ENCODE measurements at regions not wholly inside any gene's neighbourhood (a gene's known extent, or its start where the extent isn't known, plus 50 kb on each side); places are given as distances from the start of the nearest gene placed in this dataset.

DNA sequence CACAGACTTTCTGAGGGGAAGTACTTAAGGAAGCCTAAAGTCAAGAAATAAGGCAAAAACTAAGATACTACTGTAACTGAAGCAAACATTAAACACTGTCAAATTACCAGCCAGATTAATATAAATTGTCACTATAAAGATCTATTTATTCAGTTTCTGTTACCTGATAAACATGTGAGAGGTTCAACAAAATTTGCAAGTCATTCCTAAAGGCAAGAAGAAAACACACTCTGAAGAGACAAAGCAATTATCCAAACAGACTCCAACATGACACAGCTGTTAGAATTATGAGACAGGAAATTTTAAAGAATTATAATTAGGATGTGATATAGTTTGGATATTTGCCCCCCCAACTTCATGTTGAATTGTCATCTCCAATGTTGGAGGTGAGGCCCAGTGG is 140.4 kb upstream of the COL3A1 start:
- no peak overlapping the region for H3K27ac ChIP-seq (ENCODE audit: low read depth, low read length)

DNA sequence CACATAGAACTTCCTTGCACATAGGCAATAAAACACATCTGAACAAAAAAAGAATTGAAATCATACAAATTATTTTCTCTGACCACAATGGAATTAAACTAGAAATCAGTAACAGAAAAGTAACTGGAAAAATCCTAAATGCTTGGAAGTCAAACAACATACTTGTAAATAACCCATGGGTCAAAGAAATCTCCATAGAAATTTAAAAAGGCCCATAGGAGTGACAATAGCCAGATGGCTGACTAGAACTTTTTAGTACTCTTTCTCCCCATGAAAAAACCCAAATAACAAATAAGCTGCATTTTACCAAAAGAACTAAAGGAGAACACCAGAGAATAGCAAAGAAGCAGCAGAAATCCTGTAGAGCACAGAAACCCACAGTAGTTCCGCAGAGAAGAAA is 139.2 kb upstream of the COL3A1 start:
- no peak overlapping the region for H3K9ac ChIP-seq (ENCODE audit: low read depth in 1 of 3, low read length in 3 of 3)
- no peaks in the 10 kb centered on the region for H3K4me1 ChIP-seq (ENCODE audit: control insufficient read depth in 3 of 3, insufficient read depth in 3 of 3, low read length in 3 of 3)
- no peak overlapping the region for H3K27ac ChIP-seq (ENCODE audit: low read depth, low read length)
- peaks cover 0 to 5% (median 4%) of the 10 kb centered on the region in 3 donors for H3K9me3 ChIP-seq (ENCODE audit: control insufficient read depth in 3 of 3, low read length in 3 of 3)
- H3K36me3 ChIP-seq (ENCODE audit: control insufficient read depth in 3 of 3, insufficient read depth in 3 of 3, low read length in 3 of 3): no peaks in the 10 kb centered on the region
- H3K27me3 ChIP-seq (ENCODE audit: control insufficient read depth in 3 of 3, insufficient read depth in 3 of 3, low read length in 3 of 3): no peaks in the 10 kb centered on the region
- H3K4me3 ChIP-seq (ENCODE audit: low read length in 3 of 3): no peak overlapping the region

More for the DNA sequence above, 140.4 kb upstream of the COL3A1 start:
- Histone ChIP-seq H3K4me3 (ENCODE audit: low read length in 3 of 3) (no peak overlapping the region), H3K9ac (ENCODE audit: low read depth in 1 of 3, low read length in 3 of 3) (no peak overlapping the region), H3K36me3 (ENCODE audit: control insufficient read depth in 3 of 3, insufficient read depth in 3 of 3, low read length in 3 of 3) (no peaks in the 10 kb centered on the region), H3K9me3 (ENCODE audit: control insufficient read depth in 3 of 3, low read length in 3 of 3) (peaks cover 0 to 4% (median 0%) of the 10 kb centered on the region in 3 donors), H3K4me1 (ENCODE audit: control insufficient read depth in 3 of 3, insufficient read depth in 3 of 3, low read length in 3 of 3) (no peaks in the 10 kb centered on the region), H3K27me3 (ENCODE audit: control insufficient read depth in 3 of 3, insufficient read depth in 3 of 3, low read length in 3 of 3) (no peaks in the 10 kb centered on the region)

DNA sequence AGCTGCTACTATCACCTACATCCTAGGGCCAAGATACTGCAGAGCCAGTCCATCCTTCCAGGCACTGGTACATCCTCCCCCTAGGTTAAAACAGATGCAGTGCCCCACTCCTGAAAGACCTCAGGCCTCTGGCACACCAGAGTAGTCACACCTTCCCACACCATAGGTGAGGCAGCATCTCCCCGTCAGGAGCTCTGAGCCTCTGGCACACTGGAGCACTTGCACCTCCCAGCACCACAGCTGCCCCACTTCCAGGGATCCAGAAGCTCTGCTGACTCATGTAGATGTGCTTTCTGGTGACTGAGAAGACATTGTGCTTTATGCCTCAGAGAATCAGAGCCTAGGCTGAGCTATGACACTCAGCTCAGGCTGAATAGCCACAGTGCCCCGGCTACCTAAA is 138.4 kb upstream of the COL3A1 start:
- Histone ChIP-seq H3K9me3 (ENCODE audit: control insufficient read depth in 3 of 3, low read length in 3 of 3) (peaks cover 0 to 5% (median 4%) of the 10 kb centered on the region in 3 donors), H3K27ac (ENCODE audit: low read depth, low read length) (no peak overlapping the region), H3K4me3 (ENCODE audit: low read length in 3 of 3) (no peak overlapping the region), H3K27me3 (ENCODE audit: control insufficient read depth in 3 of 3, insufficient read depth in 3 of 3, low read length in 3 of 3) (no peaks in the 10 kb centered on the region), H3K4me1 (ENCODE audit: control insufficient read depth in 3 of 3, insufficient read depth in 3 of 3, low read length in 3 of 3) (no peaks in the 10 kb centered on the region), H3K9ac (ENCODE audit: low read depth in 1 of 3, low read length in 3 of 3) (no peak overlapping the region), H3K36me3 (ENCODE audit: control insufficient read depth in 3 of 3, insufficient read depth in 3 of 3, low read length in 3 of 3) (no peaks in the 10 kb centered on the region)

DNA sequence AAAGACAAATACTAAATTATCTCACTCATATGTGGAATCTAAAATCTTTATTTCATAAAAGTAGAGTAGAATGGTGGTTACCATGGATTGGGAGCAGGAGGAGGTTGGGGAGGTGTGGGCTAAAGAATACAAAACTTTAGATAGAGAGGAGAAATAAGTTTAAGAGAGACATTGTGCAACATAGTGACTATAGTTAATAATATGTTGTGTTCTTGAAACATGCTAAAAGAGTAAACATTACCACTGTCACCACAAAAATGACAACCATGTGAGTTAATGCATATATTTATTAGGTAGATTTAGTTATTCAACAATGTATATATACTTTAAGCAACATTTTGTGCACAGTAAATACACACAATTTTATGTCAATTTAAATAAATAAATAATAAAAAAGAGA is 128.5 kb upstream of the COL3A1 start:
- H3K27me3 ChIP-seq (ENCODE audit: control insufficient read depth in 3 of 3, insufficient read depth in 3 of 3, low read length in 3 of 3): no peaks in the 10 kb centered on the region
- no peaks in the 10 kb centered on the region for H3K4me1 ChIP-seq (ENCODE audit: control insufficient read depth in 3 of 3, insufficient read depth in 3 of 3, low read length in 3 of 3)
- H3K9me3 ChIP-seq (ENCODE audit: control insufficient read depth in 3 of 3, low read length in 3 of 3): no peaks in the 10 kb centered on the region
- H3K4me3 ChIP-seq (ENCODE audit: low read length in 3 of 3): no peak overlapping the region
- H3K27ac ChIP-seq (ENCODE audit: low read depth, low read length): no peak overlapping the region
- no peak overlapping the region for H3K9ac ChIP-seq (ENCODE audit: low read depth in 1 of 3, low read length in 3 of 3)
- H3K36me3 ChIP-seq (ENCODE audit: control insufficient read depth in 3 of 3, insufficient read depth in 3 of 3, low read length in 3 of 3): no peaks in the 10 kb centered on the region

DNA sequence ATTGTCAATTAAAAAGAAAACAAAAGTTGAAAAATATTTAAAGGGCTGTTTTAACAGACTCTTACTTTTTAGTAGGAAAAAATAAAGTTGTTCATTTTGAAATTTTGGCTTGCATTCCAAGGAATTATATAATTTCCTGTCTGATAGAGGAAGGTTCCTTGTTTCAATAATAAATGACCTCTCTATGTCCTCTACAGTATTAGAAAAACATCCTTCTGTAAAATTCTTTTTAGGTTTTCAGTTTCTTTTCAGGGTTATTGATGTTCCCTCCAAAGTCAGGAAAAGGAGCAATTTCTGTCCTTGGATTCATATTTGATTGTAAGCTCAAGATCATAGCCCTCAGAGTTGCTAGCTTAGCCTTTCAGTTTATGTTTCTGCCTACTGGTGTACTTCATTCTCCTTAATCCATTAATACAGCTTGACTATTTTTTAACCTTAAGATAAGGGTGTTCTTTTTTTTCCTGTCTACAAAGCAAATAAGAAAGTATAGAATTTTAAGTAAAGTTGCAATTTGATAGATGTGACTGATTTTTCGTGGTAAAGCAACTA is 125.2 kb upstream of the COL3A1 start:
- Histone ChIP-seq H3K27ac (ENCODE audit: low read depth, low read length) (no peak overlapping the region), H3K4me3 (ENCODE audit: low read length in 3 of 3) (no peak overlapping the region), H3K36me3 (ENCODE audit: control insufficient read depth in 3 of 3, insufficient read depth in 3 of 3, low read length in 3 of 3) (no peaks in the 10 kb centered on the region), H3K27me3 (ENCODE audit: control insufficient read depth in 3 of 3, insufficient read depth in 3 of 3, low read length in 3 of 3) (no peaks in the 10 kb centered on the region), H3K9me3 (ENCODE audit: control insufficient read depth in 3 of 3, low read length in 3 of 3) (no peaks in the 10 kb centered on the region), H3K9ac (ENCODE audit: low read depth in 1 of 3, low read length in 3 of 3) (no peak overlapping the region), H3K4me1 (ENCODE audit: control insufficient read depth in 3 of 3, insufficient read depth in 3 of 3, low read length in 3 of 3) (peaks cover 0 to 3% (median 0%) of the 10 kb centered on the region in 3 donors)

DNA sequence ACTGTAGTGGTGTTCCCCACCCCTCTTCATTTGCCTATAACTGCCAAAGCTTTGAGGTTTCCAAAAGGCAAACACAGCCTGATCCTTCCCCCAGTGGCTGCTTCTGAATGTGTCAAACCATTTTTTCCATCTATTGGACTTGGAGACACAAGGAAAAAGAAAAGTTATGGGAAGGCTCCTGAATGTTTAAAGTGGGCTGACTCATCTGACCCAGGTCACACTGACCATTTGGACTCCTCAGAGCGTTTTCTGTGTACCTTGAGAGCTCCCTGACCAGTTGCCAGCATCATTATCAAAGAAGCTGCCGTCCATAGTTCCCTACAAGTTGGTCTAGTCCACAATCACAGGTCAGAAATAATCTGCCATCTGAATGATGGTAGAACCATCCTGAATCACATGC is 123.4 kb upstream of the COL3A1 start:
- Histone ChIP-seq H3K4me1 (ENCODE audit: control insufficient read depth in 3 of 3, insufficient read depth in 3 of 3, low read length in 3 of 3) (peaks cover 0 to 3% (median 0%) of the 10 kb centered on the region in 3 donors), H3K9me3 (ENCODE audit: control insufficient read depth in 3 of 3, low read length in 3 of 3) (no peaks in the 10 kb centered on the region), H3K27ac (ENCODE audit: low read depth, low read length) (no peak overlapping the region), H3K4me3 (ENCODE audit: low read length in 3 of 3) (no peak overlapping the region), H3K27me3 (ENCODE audit: control insufficient read depth in 3 of 3, insufficient read depth in 3 of 3, low read length in 3 of 3) (no peaks in the 10 kb centered on the region), H3K9ac (ENCODE audit: low read depth in 1 of 3, low read length in 3 of 3) (no peak overlapping the region), H3K36me3 (ENCODE audit: control insufficient read depth in 3 of 3, insufficient read depth in 3 of 3, low read length in 3 of 3) (no peaks in the 10 kb centered on the region)

DNA sequence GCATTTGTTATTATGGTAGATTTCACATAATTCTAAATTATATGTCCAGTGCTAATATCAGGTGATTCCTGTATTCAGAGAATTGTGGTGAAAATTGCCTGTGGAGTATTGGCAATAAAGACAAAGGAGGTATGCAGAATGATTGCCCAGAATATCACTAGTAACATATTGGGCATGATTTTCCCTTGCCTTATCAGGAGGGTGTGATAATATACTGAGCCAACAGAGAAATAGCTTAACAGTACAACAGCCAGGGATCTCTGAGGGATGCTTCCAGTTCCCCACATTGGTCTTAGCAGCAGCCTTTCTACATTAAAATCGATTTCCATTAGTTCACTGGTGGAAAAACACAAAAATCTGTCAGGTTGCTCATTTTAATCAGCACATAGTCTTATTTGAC is 122.9 kb upstream of the COL3A1 start:
- H3K4me1 ChIP-seq (ENCODE audit: control insufficient read depth in 3 of 3, insufficient read depth in 3 of 3, low read length in 3 of 3): peaks cover 0 to 3% (median 0%) of the 10 kb centered on the region in 3 donors
- H3K9me3 ChIP-seq (ENCODE audit: control insufficient read depth in 3 of 3, low read length in 3 of 3): no peaks in the 10 kb centered on the region
- H3K9ac ChIP-seq (ENCODE audit: low read depth in 1 of 3, low read length in 3 of 3): no peak overlapping the region
- no peaks in the 10 kb centered on the region for H3K27me3 ChIP-seq (ENCODE audit: control insufficient read depth in 3 of 3, insufficient read depth in 3 of 3, low read length in 3 of 3)
- H3K36me3 ChIP-seq (ENCODE audit: control insufficient read depth in 3 of 3, insufficient read depth in 3 of 3, low read length in 3 of 3): no peaks in the 10 kb centered on the region
- H3K27ac ChIP-seq (ENCODE audit: low read depth, low read length): no peak overlapping the region
- H3K4me3 ChIP-seq (ENCODE audit: low read length in 3 of 3): no peak overlapping the region

DNA sequence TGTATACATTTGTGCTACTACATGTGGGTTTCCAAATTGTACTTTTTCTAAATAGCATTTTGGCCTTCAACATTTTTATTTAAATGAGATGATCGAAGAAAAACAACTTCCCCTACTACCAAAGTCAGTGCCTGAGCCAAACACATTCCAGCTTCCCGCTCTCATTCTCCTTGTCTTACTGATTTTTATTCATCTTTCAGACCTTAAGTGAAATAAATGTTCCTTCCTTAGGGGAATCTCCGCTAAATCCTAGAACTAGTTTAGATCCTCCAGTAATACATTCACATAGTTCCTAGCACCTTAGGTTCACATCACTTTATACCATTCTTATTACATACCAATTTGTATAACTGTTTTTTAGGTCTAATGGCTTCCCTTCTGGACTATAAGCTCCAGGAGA is 122.3 kb upstream of the COL3A1 start:
- no peaks in the 10 kb centered on the region for H3K36me3 ChIP-seq (ENCODE audit: control insufficient read depth in 3 of 3, insufficient read depth in 3 of 3, low read length in 3 of 3)
- no peak overlapping the region for H3K27ac ChIP-seq (ENCODE audit: low read depth, low read length)
- H3K9ac ChIP-seq (ENCODE audit: low read depth in 1 of 3, low read length in 3 of 3): no peak overlapping the region
- no peaks in the 10 kb centered on the region for H3K9me3 ChIP-seq (ENCODE audit: control insufficient read depth in 3 of 3, low read length in 3 of 3)
- H3K4me3 ChIP-seq (ENCODE audit: low read length in 3 of 3): no peak overlapping the region
- H3K27me3 ChIP-seq (ENCODE audit: control insufficient read depth in 3 of 3, insufficient read depth in 3 of 3, low read length in 3 of 3): no peaks in the 10 kb centered on the region
- peaks cover 0 to 3% (median 0%) of the 10 kb centered on the region in 3 donors for H3K4me1 ChIP-seq (ENCODE audit: control insufficient read depth in 3 of 3, insufficient read depth in 3 of 3, low read length in 3 of 3)

DNA sequence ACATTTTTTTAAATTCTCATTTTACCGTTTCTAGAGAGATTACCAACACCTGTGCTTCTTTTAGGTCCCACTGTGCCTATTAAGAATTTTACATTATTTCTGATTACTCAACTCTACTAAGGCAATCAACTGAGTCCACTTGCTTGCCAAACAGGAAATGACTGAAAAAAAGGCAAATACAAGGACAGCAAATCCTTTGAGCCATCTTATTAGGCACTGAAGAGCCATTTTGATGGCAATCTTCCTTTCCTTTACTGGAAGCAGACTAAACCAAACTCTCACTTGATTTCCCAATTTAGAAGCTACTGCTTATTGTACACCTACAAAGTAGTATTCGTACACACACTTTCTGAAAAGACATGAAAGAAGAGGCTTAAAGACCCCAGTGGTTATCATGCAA is 121.4 kb upstream of the COL3A1 start:
- H3K36me3 ChIP-seq (ENCODE audit: control insufficient read depth in 3 of 3, insufficient read depth in 3 of 3, low read length in 3 of 3): no peaks in the 10 kb centered on the region
- H3K27ac ChIP-seq (ENCODE audit: low read depth, low read length): no peak overlapping the region
- no peak overlapping the region for H3K4me3 ChIP-seq (ENCODE audit: low read length in 3 of 3)
- H3K27me3 ChIP-seq (ENCODE audit: control insufficient read depth in 3 of 3, insufficient read depth in 3 of 3, low read length in 3 of 3): no peaks in the 10 kb centered on the region
- peaks cover 0 to 3% (median 0%) of the 10 kb centered on the region in 3 donors for H3K4me1 ChIP-seq (ENCODE audit: control insufficient read depth in 3 of 3, insufficient read depth in 3 of 3, low read length in 3 of 3)
- no peaks in the 10 kb centered on the region for H3K9me3 ChIP-seq (ENCODE audit: control insufficient read depth in 3 of 3, low read length in 3 of 3)
- H3K9ac ChIP-seq (ENCODE audit: low read depth in 1 of 3, low read length in 3 of 3): no peak overlapping the region

DNA sequence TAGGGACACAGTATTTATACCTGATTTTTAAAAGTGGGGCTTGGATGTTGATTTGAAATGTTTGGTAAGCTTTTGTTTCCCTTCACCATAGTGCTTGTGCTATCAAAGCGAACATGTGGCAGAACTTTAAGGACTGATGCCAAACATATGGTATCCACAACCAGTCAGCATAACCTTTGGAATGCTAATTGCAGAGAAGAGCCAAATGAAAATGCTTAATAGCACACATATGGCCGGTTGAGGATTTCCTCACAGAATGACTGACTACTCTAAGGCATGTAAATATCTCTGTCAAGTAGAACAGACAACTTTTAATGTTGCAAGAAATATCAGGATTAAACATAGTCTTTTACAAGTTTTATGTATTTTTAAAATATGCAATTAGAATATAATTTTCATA is 120.9 kb upstream of the COL3A1 start:
- H3K9me3 ChIP-seq (ENCODE audit: control insufficient read depth in 3 of 3, low read length in 3 of 3): no peaks in the 10 kb centered on the region
- no peaks in the 10 kb centered on the region for H3K27me3 ChIP-seq (ENCODE audit: control insufficient read depth in 3 of 3, insufficient read depth in 3 of 3, low read length in 3 of 3)
- no peak overlapping the region for H3K27ac ChIP-seq (ENCODE audit: low read depth, low read length)
- no peak overlapping the region for H3K9ac ChIP-seq (ENCODE audit: low read depth in 1 of 3, low read length in 3 of 3)
- H3K36me3 ChIP-seq (ENCODE audit: control insufficient read depth in 3 of 3, insufficient read depth in 3 of 3, low read length in 3 of 3): no peaks in the 10 kb centered on the region
- peaks cover 0 to 3% (median 0%) of the 10 kb centered on the region in 3 donors for H3K4me1 ChIP-seq (ENCODE audit: control insufficient read depth in 3 of 3, insufficient read depth in 3 of 3, low read length in 3 of 3)
- no peak overlapping the region for H3K4me3 ChIP-seq (ENCODE audit: low read length in 3 of 3)

Measured in skeletal muscle tissue (tissue), 3 donors.